ENCODE measurements at regions not wholly inside any gene's neighbourhood (a gene's known extent, or its start where the extent isn't known, plus 50 kb on each side); places are given as distances from the start of the nearest gene placed in this dataset.
A peak's percentile ranks its signal among the peaks of the same experiment; 100 is the strongest.

DNA sequence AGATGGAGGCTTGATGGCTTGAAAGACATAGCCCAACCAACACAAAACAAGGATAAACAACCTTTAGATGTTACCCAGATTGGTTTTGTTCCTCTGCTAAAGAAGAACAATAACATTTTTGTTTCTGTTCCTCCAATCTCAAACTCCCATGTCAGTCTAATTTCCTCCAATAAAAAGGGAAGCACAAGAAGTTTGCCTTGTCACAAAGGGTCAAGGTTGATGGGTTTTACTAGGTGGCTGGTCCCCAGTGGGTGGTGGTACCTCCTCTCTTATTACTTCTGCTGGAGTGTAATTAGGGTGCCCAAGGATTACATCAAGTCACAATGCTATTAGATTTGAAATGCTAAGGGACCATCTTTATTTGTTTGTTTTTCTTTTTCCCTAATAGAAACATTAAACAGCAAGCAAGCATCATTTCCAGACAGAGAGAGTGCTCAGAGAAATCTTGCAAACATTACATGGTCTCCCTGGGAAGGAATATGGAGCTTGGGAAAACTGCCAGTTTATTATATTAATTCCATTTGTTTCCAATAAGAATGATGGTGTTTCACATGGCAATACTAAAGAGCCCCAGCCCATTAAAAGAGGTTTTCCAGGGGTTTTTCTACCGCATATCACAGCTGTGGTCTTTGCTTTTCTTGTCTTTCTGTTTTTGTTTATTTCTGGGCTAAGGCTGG is 78.3 kb upstream of the AOAH start:
- Mint-ChIP-seq H3K27ac (ENCODE audit: unreplicated experiment) (no peak overlapping the region), H3K27me3 (ENCODE audit: unreplicated experiment) (no peaks in the 10 kb centered on the region), H3K36me3 (ENCODE audit: insufficient read depth, unreplicated experiment) (no peaks in the 10 kb centered on the region), H3K4me3 (ENCODE audit: low read depth, unreplicated experiment) (no peak overlapping the region), H3K9me3 (ENCODE audit: low read depth, unreplicated experiment) (peaks cover 4% of the 10 kb centered on the region), H3K4me1 (ENCODE audit: low read depth, unreplicated experiment) (peaks cover under 1% of the 10 kb centered on the region)
- TF ChIP-seq CTCF (IDR thresholded peaks at IDR 0.05; ENCODE audit: unreplicated experiment) = no peak
- BruUV-seq (replicated peaks) = no TSS peak
- DNase-seq = no peak
- CTCF ChIA-PET = interaction anchor here (0.9 kb wide), 1 partner anchor 77 kb away, joined by 3 read pairs; no protein-coding TSS in a partner anchor
- intact Hi-C loops (cut with micrococcal nuclease; ENCODE audit: unreplicated experiment) = no loop called here

DNA sequence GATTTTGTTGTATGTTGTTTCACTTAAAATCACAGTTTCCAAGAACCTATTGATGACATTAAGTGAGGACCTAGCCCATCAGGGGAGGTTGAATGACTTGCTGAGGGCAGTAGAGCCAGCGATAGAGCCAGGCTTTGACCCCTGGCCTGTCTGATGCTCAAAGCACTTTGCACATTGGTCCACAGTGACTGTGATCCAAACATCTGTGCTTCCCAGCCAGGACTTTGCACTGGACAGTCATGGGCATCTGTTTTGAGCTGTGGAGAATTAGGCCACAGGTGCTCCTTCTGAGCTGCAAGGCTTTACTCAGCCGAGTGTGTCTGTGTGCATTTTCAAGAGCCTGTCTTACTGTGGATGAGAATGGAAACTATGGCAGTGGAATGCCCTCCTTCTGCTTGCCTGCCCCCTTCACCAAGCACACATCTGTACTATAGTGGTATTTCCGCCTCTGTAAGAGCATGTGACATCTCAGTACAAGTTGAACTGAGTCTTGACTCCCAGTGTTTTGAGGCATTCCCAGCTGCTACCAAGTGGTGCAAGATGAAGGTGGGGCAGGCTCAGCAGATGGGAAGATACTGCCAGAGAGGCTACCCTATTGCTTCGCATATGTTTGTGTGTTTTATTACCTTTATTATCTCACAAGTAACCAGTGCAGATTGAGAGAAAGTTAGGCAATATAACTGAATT is 72.7 kb upstream of the AOAH start:
- peaks cover 8% of the 10 kb centered on the region for H3K9me3 Mint-ChIP-seq (ENCODE audit: low read depth, unreplicated experiment)
- BruUV-seq (replicated peaks) = no TSS peak
- CTCF ChIA-PET = interaction anchor here (0.7 to 1.6 kb wide), 3 partner anchors 13 to 231 kb away, joined by 3 read pairs; no protein-coding TSS in a partner anchor
- no peak for TF ChIP-seq CTCF (IDR thresholded peaks at IDR 0.05; ENCODE audit: unreplicated experiment)
- peaks cover 36% of the 10 kb centered on the region for H3K4me1 Mint-ChIP-seq (ENCODE audit: low read depth, unreplicated experiment)
- H3K4me3 Mint-ChIP-seq (ENCODE audit: low read depth, unreplicated experiment) = no peak overlapping the region
- no peak for DNase-seq
- H3K27me3 Mint-ChIP-seq (ENCODE audit: unreplicated experiment) = peaks cover 9% of the 10 kb centered on the region
- no peak overlapping the region for H3K27ac Mint-ChIP-seq (ENCODE audit: unreplicated experiment)
- H3K36me3 Mint-ChIP-seq (ENCODE audit: insufficient read depth, unreplicated experiment) = no peaks in the 10 kb centered on the region
- intact Hi-C loops (cut with micrococcal nuclease; ENCODE audit: unreplicated experiment) = loop anchor here (5.0 to 10.0 kb wide), 3 partner anchors 112 to 310 kb away; no protein-coding TSS in a partner anchor

- no TSS peak for BruUV-seq (replicated peaks)
- intact Hi-C loops (cut with micrococcal nuclease; ENCODE audit: unreplicated experiment) = loop anchor here (2.0 to 10.0 kb wide), 4 partner anchors 87 to 308 kb away; no protein-coding TSS in a partner anchor
- no peaks in the 10 kb centered on the region for H3K36me3 Mint-ChIP-seq (ENCODE audit: insufficient read depth, unreplicated experiment)
- no peak overlapping the region for H3K4me3 Mint-ChIP-seq (ENCODE audit: low read depth, unreplicated experiment)
- DNase-seq = no peak
- H3K27me3 Mint-ChIP-seq (ENCODE audit: unreplicated experiment) = peaks cover 13% of the 10 kb centered on the region
- CTCF ChIA-PET = interaction anchor here (0.6 to 2.0 kb wide), 12 partner anchors 19 to 404 kb away, joined by 3 to 12 read pairs (median 4); no protein-coding TSS in a partner anchor
- TF ChIP-seq CTCF (IDR thresholded peaks at IDR 0.05; ENCODE audit: unreplicated experiment) = no peak
- peaks cover 36% of the 10 kb centered on the region for H3K4me1 Mint-ChIP-seq (ENCODE audit: low read depth, unreplicated experiment)
- H3K9me3 Mint-ChIP-seq (ENCODE audit: low read depth, unreplicated experiment) = peaks cover 8% of the 10 kb centered on the region
- H3K27ac Mint-ChIP-seq (ENCODE audit: unreplicated experiment) = no peak overlapping the region
These were observed 71.2 kb upstream of the AOAH start for GRCh38 chr7:36795451-36796021.

GRCh38 chr7:36794689-36795088 is 70.4 kb upstream of the AOAH start:
- no TSS peak for BruUV-seq (replicated peaks)
- intact Hi-C loops (cut with micrococcal nuclease; ENCODE audit: unreplicated experiment) = loop anchor here (2.0 to 10.0 kb wide), 4 partner anchors 86 to 307 kb away; no protein-coding TSS in a partner anchor

More at GRCh38 chr7:36794689-36795088, 70.4 kb upstream of the AOAH start:
- Mint-ChIP-seq H3K27ac (ENCODE audit: unreplicated experiment) (no peak overlapping the region), H3K4me3 (ENCODE audit: low read depth, unreplicated experiment) (no peak overlapping the region), H3K9me3 (ENCODE audit: low read depth, unreplicated experiment) (peaks cover 8% of the 10 kb centered on the region), H3K4me1 (ENCODE audit: low read depth, unreplicated experiment) (peaks cover 36% of the 10 kb centered on the region), H3K36me3 (ENCODE audit: insufficient read depth, unreplicated experiment) (no peaks in the 10 kb centered on the region), H3K27me3 (ENCODE audit: unreplicated experiment) (peaks cover 13% of the 10 kb centered on the region)
- peak; percentile 81 for DNase-seq
- TF ChIP-seq CTCF (IDR thresholded peaks at IDR 0.05; ENCODE audit: unreplicated experiment) = no peak
- CTCF ChIA-PET = interaction anchor here (0.6 to 2.0 kb wide), 13 partner anchors 20 to 403 kb away, joined by 3 to 12 read pairs (median 3); no protein-coding TSS in a partner anchor
